A673 (cell line): ENCODE measurements at regions not wholly inside any gene's neighbourhood (a gene's known extent, or its start where the extent isn't known, plus 50 kb on each side); places are given as distances from the start of the nearest gene placed in this dataset.

ENCODE experiments used
- BruUV-seq: library from RNA; stranded (reverse); fragments of 400-500 nt; replicated peaks from 2 replicates; lab custom pipeline; 2021; lab: Mats Ljungman, UMichigan
- CTCF ChIA-PET: fragments of 300-600 bp; sonication (Branson Sonifier 250); formaldehyde crosslinking; loops from one replicate; lab custom pipeline; 2022; ENCODE audit warnings: antibody characterized with exemption; lab: Charles Lee
- POLR2A ChIA-PET: fragments of 300-600 bp; sonication (Branson Sonifier 250); formaldehyde crosslinking; loops from one replicate; lab custom pipeline; 2022; ENCODE audit warnings: antibody characterized with exemption; ENCODE audit not compliant: low non-redundant PET; lab: Charles Lee
- DNase-seq: peaks from one replicate; pipeline ENCODE4 v3.0.0-alpha.2; 2015; ENCODE audit warnings: low spot score
- H3K27ac ChIP-seq: fragments of 200-600 bp; sonication (generic); 2 replicates; pipeline ENCODE4 v1.5.1; 2016; ENCODE audit warnings: mixed run types, low read depth, mild to moderate bottlenecking, mixed read lengths, antibody characterized with exemption, low read length; ENCODE audit not compliant: poor library complexity, severe bottlenecking
- H3K27me3 ChIP-seq: fragments of 200-600 bp; sonication (generic); replicated peaks from 2 replicates; pipeline ENCODE4 v1.6.1; 2017; ENCODE audit warnings: mixed run types, low read depth, mild to moderate bottlenecking, mixed read lengths, antibody characterized with exemption, low read length; ENCODE audit not compliant: insufficient read depth, poor library complexity
- H3K36me3 ChIP-seq: fragments of 200-600 bp; sonication (generic); 2 replicates; pipeline ENCODE4 v1.6.1; 2016; ENCODE audit warnings: mixed run types, mild to moderate bottlenecking, mixed read lengths, antibody characterized with exemption, low read length; ENCODE audit not compliant: insufficient read depth, poor library complexity, severe bottlenecking
- H3K4me1 ChIP-seq: fragments of 200-600 bp; sonication (generic); 2 replicates; pipeline ENCODE4 v1.6.1; 2017; ENCODE audit warnings: mixed run types, mild to moderate bottlenecking, mixed read lengths, antibody characterized with exemption, low read length; ENCODE audit not compliant: insufficient read depth, poor library complexity, severe bottlenecking
- H3K4me3 ChIP-seq: fragments of 200-600 bp; sonication (generic); 2 replicates; pipeline ENCODE4 v1.5.1; 2016; ENCODE audit warnings: low read depth, mixed run types, mild to moderate bottlenecking, mixed read lengths, low read length; ENCODE audit not compliant: poor library complexity, severe bottlenecking
- H3K9me3 ChIP-seq: fragments of 200-600 bp; sonication (generic); 2 replicates; pipeline ENCODE4 v1.6.1; 2016; ENCODE audit warnings: mixed run types, low read depth, mild to moderate bottlenecking, mixed read lengths, antibody characterized with exemption, low read length; ENCODE audit not compliant: poor library complexity, severe bottlenecking
- CTCF ChIP-seq: fragments of 300-800, 200-600 bp; sonication (generic); conservative IDR thresholded peaks from 2 replicates; pipeline ENCODE4 v1.5.1; 2017; ENCODE audit warnings: low read depth, mild to moderate bottlenecking, antibody characterized with exemption, low read length, moderate library complexity, mixed read lengths
- EZH2 ChIP-seq: fragments of 200-600 bp; sonication (generic); IDR thresholded peaks from 2 replicates; pipeline ENCODE4 v1.6.1; 2017; ENCODE audit warnings: borderline replicate concordance, low read depth, mild to moderate bottlenecking, mixed read lengths, antibody characterized with exemption, low read length; ENCODE audit not compliant: poor library complexity, severe bottlenecking
- intact Hi-C: fragments of 100-400 bp; cut with micrococcal nuclease; formaldehyde crosslinking; loops from one replicate; pipeline ENCODE4 v1.10.0; 2022; ENCODE audit not compliant: unreplicated experiment

- POLR2A ChIA-PET: no interaction called here
- H3K9me3 ChIP-seq: no peaks in the 10 kb centered on the region
Observed at GRCh38 chr7:110105840-110106239, 985.1 kb upstream of the LRRN3 start.

DNA sequence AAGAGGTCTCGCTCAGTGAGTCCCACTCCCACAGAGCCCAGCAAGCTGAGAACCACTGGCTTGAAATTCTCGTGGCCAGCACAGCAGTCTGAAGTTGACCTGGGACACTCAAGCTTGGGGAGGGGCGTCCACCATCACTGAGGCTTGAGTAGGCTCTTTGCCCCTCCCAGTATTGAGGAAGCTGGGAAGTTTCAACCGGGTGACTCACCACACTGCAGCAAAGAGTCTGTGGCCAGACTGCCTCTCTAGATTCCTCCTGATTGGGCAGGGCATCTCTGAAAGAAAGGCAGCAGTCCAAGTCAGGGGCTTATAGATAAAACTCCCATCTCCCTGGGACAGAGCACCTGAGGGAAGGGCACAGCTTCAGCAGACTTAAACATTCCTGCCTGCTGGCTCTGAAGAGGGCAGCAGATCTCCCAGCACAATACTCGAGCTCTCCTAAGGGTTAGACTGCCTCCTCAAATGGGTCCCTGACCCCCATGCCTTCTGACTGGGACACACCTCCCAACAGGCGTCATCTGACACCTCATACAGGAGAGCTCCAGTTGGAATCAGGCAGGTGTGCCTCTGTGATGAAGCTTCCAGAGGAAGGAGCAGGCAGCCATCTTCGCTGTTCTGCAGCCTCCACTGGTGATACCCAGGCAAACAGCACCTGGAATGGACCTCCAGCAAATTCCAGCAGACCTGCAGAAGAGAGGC, 970.9 kb upstream of the LRRN3 start:
- no TSS peak for BruUV-seq
- CTCF ChIA-PET: no interaction called here
- DNase-seq: no peak

More at GRCh38 chr7:110105840-110106239, 985.1 kb upstream of the LRRN3 start:
- no peak overlapping the region for H3K4me3 ChIP-seq
- H3K27ac ChIP-seq: no peak overlapping the region
- no peaks in the 10 kb centered on the region for H3K36me3 ChIP-seq
- no peak for DNase-seq
- no peaks in the 10 kb centered on the region for H3K4me1 ChIP-seq
- intact Hi-C loops: no loop called here
- TF ChIP-seq CTCF: no peak
- TF ChIP-seq EZH2: no peak
- CTCF ChIA-PET: no interaction called here
- BruUV-seq: no TSS peak
- no peaks in the 10 kb centered on the region for H3K27me3 ChIP-seq

GRCh38 chr7:110129159-110129558, 961.8 kb upstream of the LRRN3 start:
- no peak for TF ChIP-seq CTCF
- no peak for TF ChIP-seq EZH2
- CTCF ChIA-PET: no interaction called here
- POLR2A ChIA-PET: no interaction called here
- H3K36me3 ChIP-seq: no peaks in the 10 kb centered on the region
- DNase-seq: no peak
- BruUV-seq: no TSS peak
- no peaks in the 10 kb centered on the region for H3K9me3 ChIP-seq
- H3K27me3 ChIP-seq: no peaks in the 10 kb centered on the region
- H3K4me3 ChIP-seq: no peak overlapping the region
- H3K27ac ChIP-seq: no peak overlapping the region
- intact Hi-C loops: no loop called here
- no peaks in the 10 kb centered on the region for H3K4me1 ChIP-seq

More for the DNA sequence above, 970.9 kb upstream of the LRRN3 start:
- intact Hi-C loops: no loop called here
- TF ChIP-seq CTCF: no peak
- no peak for TF ChIP-seq EZH2
- no peak overlapping the region for H3K27ac ChIP-seq
- no peaks in the 10 kb centered on the region for H3K36me3 ChIP-seq
- H3K4me1 ChIP-seq: no peaks in the 10 kb centered on the region
- H3K9me3 ChIP-seq: no peaks in the 10 kb centered on the region
- no peak overlapping the region for H3K4me3 ChIP-seq
- no peaks in the 10 kb centered on the region for H3K27me3 ChIP-seq
- POLR2A ChIA-PET: no interaction called here
